ENCODE measurements at regions not wholly inside any gene's neighbourhood (a gene's known extent, or its start where the extent isn't known, plus 50 kb on each side); places are given as distances from the start of the nearest gene placed in this dataset.

- POLR2A ChIA-PET: no interaction called here
- TF ChIP-seq CTCF (IDR thresholded peaks at IDR 0.05; ENCODE audit: control extremely low read depth, extremely low read depth, low read depth, missing control alignments): no peak
Observed at GRCh38 chr2:41535575-41535974, 512.2 kb upstream of the PKDCC start.

GRCh38 chr2:41540272-41540998 is 507.4 kb upstream of the PKDCC start:
- no peak for DNase-seq (ENCODE audit: extremely low spot score)
- POLR2A ChIA-PET: no interaction called here
- no peak for TF ChIP-seq CTCF (IDR thresholded peaks at IDR 0.05; ENCODE audit: control extremely low read depth, extremely low read depth, low read depth, missing control alignments)
- CTCF ChIA-PET: interaction anchor here (1.2 to 2.1 kb wide), 5 partner anchors 10 to 36 kb away, joined by 3 to 5 read pairs (median 4); no protein-coding TSS in a partner anchor

More at GRCh38 chr2:41535575-41535974, 512.2 kb upstream of the PKDCC start:
- CTCF ChIA-PET: interaction anchor here (1.8 kb wide), 1 partner anchor 22 kb away, joined by 4 read pairs; no protein-coding TSS in a partner anchor
- no peak for DNase-seq (ENCODE audit: extremely low spot score)

- no peak for DNase-seq (ENCODE audit: extremely low spot score)
- POLR2A ChIA-PET: no interaction called here
- TF ChIP-seq CTCF (IDR thresholded peaks at IDR 0.05; ENCODE audit: control extremely low read depth, extremely low read depth, low read depth, missing control alignments): no peak
- CTCF ChIA-PET: interaction anchor here (0.7 kb wide), 1 partner anchor 12 kb away, joined by 3 read pairs; no protein-coding TSS in a partner anchor
Observed at GRCh38 chr2:41543726-41544125, 504.1 kb upstream of the PKDCC start.

- CTCF ChIA-PET: interaction anchor here (1.1 kb wide), 1 partner anchor 11 kb away, joined by 3 read pairs; no protein-coding TSS in a partner anchor
Observed at GRCh38 chr2:41544709-41545108, 503.1 kb upstream of the PKDCC start.

GRCh38 chr2:41546031-41546430 is 501.8 kb upstream of the PKDCC start:
- TF ChIP-seq CTCF (IDR thresholded peaks at IDR 0.05; ENCODE audit: control extremely low read depth, extremely low read depth, low read depth, missing control alignments): no peak
- ChIA-PET CTCF (interaction anchor here (0.9 to 1.6 kb wide), 2 partner anchors 10 to 14 kb away, joined by 5 to 6 read pairs; no protein-coding TSS in a partner anchor), POLR2A (no interaction called here)
- DNase-seq (ENCODE audit: extremely low spot score): no peak

More at GRCh38 chr2:41544709-41545108, 503.1 kb upstream of the PKDCC start:
- TF ChIP-seq CTCF (IDR thresholded peaks at IDR 0.05; ENCODE audit: control extremely low read depth, extremely low read depth, low read depth, missing control alignments): no peak
- no peak for DNase-seq (ENCODE audit: extremely low spot score)
- POLR2A ChIA-PET: no interaction called here

GRCh38 chr2:41568648-41569047 is 479.2 kb upstream of the PKDCC start:
- ChIA-PET POLR2A (no interaction called here), CTCF (interaction anchor here (1.1 kb wide), 1 partner anchor 12 kb away, joined by 3 read pairs; no protein-coding TSS in a partner anchor)
- DNase-seq (ENCODE audit: extremely low spot score): no peak
- no peak for TF ChIP-seq CTCF (IDR thresholded peaks at IDR 0.05; ENCODE audit: control extremely low read depth, extremely low read depth, low read depth, missing control alignments)

Measured in GM10248 (cell line).